GM23338 (cell line): ENCODE measurements at regions not wholly inside any gene's neighbourhood (a gene's known extent, or its start where the extent isn't known, plus 50 kb on each side); places are given as distances from the start of the nearest gene placed in this dataset.
"Not testable (repeated sequence)": the region's sequence is repeated elsewhere in the genome, so short reads cannot be mapped to it uniquely, and the experiment has no call there.

Experiments used
- ATAC-seq: fragments of 200-7000 bp; cut with Tn5 transposase; 3 replicates; pipeline ENCODE4 v1.9.1; 2020
- DNase-seq: peaks from one replicate; pipeline ENCODE4 v3.0.0-alpha.2; 2015; ENCODE audit warnings: low spot score
- H2AFZ ChIP-seq: fragments of 200-600 bp; sonication (generic); 2 replicates; pipeline ENCODE4 v1.8.0; 2016; ENCODE audit warnings: antibody characterized with exemption, mild to moderate bottlenecking, moderate library complexity
- H3F3A ChIP-seq: fragments of 200-600 bp; sonication (generic); replicated peaks from 2 replicates; pipeline ENCODE4 v1.8.0; 2017; ENCODE audit warnings: antibody characterized with exemption, mixed run types, low read depth
- H3K27ac ChIP-seq: fragments of 200-600 bp; sonication (generic); 2 replicates; pipeline ENCODE4 v1.6.1; 2016; ENCODE audit warnings: low read depth
- H3K27me3 ChIP-seq: fragments of 200-600 bp; sonication (generic); 2 replicates; pipeline ENCODE4 v1.8.0; 2016; ENCODE audit warnings: mild to moderate bottlenecking, mixed run types, moderate library complexity; ENCODE audit not compliant: insufficient read depth
- H3K36me3 ChIP-seq: fragments of 200-600 bp; sonication (generic); 2 replicates; pipeline ENCODE4 v1.8.0; 2016; ENCODE audit warnings: mild to moderate bottlenecking; ENCODE audit not compliant: insufficient read depth
- H3K4me1 ChIP-seq: fragments of 200-600 bp; sonication (generic); 2 replicates; pipeline ENCODE4 v1.8.0; 2016; ENCODE audit warnings: mild to moderate bottlenecking, moderate library complexity; ENCODE audit not compliant: insufficient read depth
- H3K4me2 ChIP-seq: fragments of 200-600 bp; sonication (generic); 2 replicates; pipeline ENCODE4 v1.7.1; 2017; ENCODE audit warnings: mixed run types
- H3K4me3 ChIP-seq: fragments of 200-600 bp; sonication (generic); 2 replicates; pipeline ENCODE4 v1.6.1; 2016; ENCODE audit warnings: mixed run types
- H3K79me2 ChIP-seq: fragments of 200-600 bp; sonication (generic); replicated peaks from 2 replicates; pipeline ENCODE4 v1.8.0; 2017; ENCODE audit warnings: mild to moderate bottlenecking; ENCODE audit not compliant: insufficient read depth
- H3K9me2 ChIP-seq: fragments of 200-600 bp; sonication (generic); 2 replicates; pipeline ENCODE4 v1.8.0; 2017; ENCODE audit not compliant: insufficient read depth
- H4K20me1 ChIP-seq: fragments of 200-600 bp; sonication (generic); replicated peaks from 2 replicates; pipeline ENCODE4 v1.8.0; 2017; ENCODE audit warnings: mild to moderate bottlenecking; ENCODE audit not compliant: insufficient read depth
- H3K27ac Mint-ChIP-seq: 2 replicates; pipeline ENCODE4 v1.8.0; 2020; ENCODE audit warnings: inconsistent platforms, mild to moderate bottlenecking, moderate library complexity, mixed read lengths
- H3K27me3 Mint-ChIP-seq: 3 replicates; pipeline ENCODE4 v1.8.0; 2022; ENCODE audit warnings: low read depth, mild to moderate bottlenecking, moderate library complexity, mixed read lengths, inconsistent platforms; ENCODE audit not compliant: insufficient read depth, poor library complexity
- H3K36me3 Mint-ChIP-seq: 3 replicates; pipeline ENCODE4 v1.8.0; 2021; ENCODE audit warnings: low read depth, mild to moderate bottlenecking, inconsistent platforms, moderate library complexity, mixed read lengths
- H3K4me1 Mint-ChIP-seq: 3 replicates; pipeline ENCODE4 v1.8.0; 2020; ENCODE audit warnings: mild to moderate bottlenecking, inconsistent platforms, mixed read lengths
- H3K4me3 Mint-ChIP-seq: 3 replicates; pipeline ENCODE4 v1.8.0; 2021; ENCODE audit warnings: moderate library complexity, mild to moderate bottlenecking, inconsistent platforms, mixed read lengths
- H3K9me3 Mint-ChIP-seq: 3 replicates; pipeline ENCODE4 v1.8.0; 2020; ENCODE audit warnings: moderate library complexity, mild to moderate bottlenecking, inconsistent platforms, mixed read lengths
- CREB1 ChIP-seq: fragments of 250-450 bp; sonication (Bioruptor Pico); IDR thresholded peaks from 2 replicates; pipeline ENCODE4 v1.5.0; 2020; ENCODE audit warnings: low read depth, mild to moderate bottlenecking, moderate library complexity
- ETS1 ChIP-seq: IDR thresholded peaks from 2 replicates; pipeline ENCODE4 v1.6.1; 2016; ENCODE audit warnings: antibody characterized with exemption
- EZH2 ChIP-seq: fragments of 200-600 bp; sonication (generic); IDR thresholded peaks from one replicate; pipeline ENCODE4 v1.8.0; 2017; ENCODE audit warnings: antibody characterized with exemption, mild to moderate bottlenecking, low read depth; ENCODE audit not compliant: unreplicated experiment
- EZH2phosphoT487 ChIP-seq: fragments of 200-600 bp; sonication (generic); IDR thresholded peaks from one replicate; pipeline ENCODE4 v1.8.1; 2018; ENCODE audit warnings: antibody characterized with exemption; ENCODE audit not compliant: unreplicated experiment
- JUNB ChIP-seq: IDR thresholded peaks from one replicate; pipeline ENCODE4 v1.6.1; 2016; ENCODE audit warnings: antibody characterized with exemption; ENCODE audit not compliant: unreplicated experiment
- NANOG ChIP-seq: IDR thresholded peaks from 2 replicates; pipeline ENCODE4 v1.6.1; 2016; ENCODE audit warnings: antibody characterized with exemption, borderline replicate concordance
- POLR2AphosphoS5 ChIP-seq: IDR thresholded peaks from 2 replicates; pipeline ENCODE4 v1.6.1; 2016; ENCODE audit warnings: antibody characterized with exemption, low read depth
- STAT1 ChIP-seq: IDR thresholded peaks from one replicate; pipeline ENCODE4 v1.6.1; 2016; ENCODE audit warnings: antibody characterized with exemption; ENCODE audit not compliant: unreplicated experiment
- ZNF114 ChIP-seq: fragments of 250-450 bp; sonication (Bioruptor Pico); IDR thresholded peaks from 2 replicates; pipeline ENCODE4 v1.5.0; 2020; ENCODE audit warnings: mild to moderate bottlenecking, moderate library complexity
- ZNF331 ChIP-seq: fragments of 250-450 bp; sonication (Bioruptor Pico); IDR thresholded peaks from 2 replicates; pipeline ENCODE4 v1.5.0; 2020; ENCODE audit warnings: low read depth, mild to moderate bottlenecking, moderate library complexity
- TF ChIP-seq, protein P1 (sequence below): fragments of 250-450 bp; sonication (Bioruptor Pico); IDR thresholded peaks from 2 replicates; pipeline ENCODE4 v1.5.0; 2020; ENCODE audit warnings: mild to moderate bottlenecking, moderate library complexity
- TF ChIP-seq, protein P2 (sequence below), 2 experiments: fragments of 200-600 bp in 1 of 2; sonication (generic) in 1 of 2; conservative IDR thresholded peaks; 2 replicates each; pipeline versions ENCODE4 v1.5.1 to v1.6.1; 2016 to 2017; ENCODE audit warnings: antibody characterized with exemption in 2 of 2, low read depth in 2 of 2, mild to moderate bottlenecking in 2 of 2, moderate library complexity in 1 of 2

- Mint-ChIP-seq H3K36me3 (peaks cover 20% of the 10 kb centered on the region; the same call in 2 of the 3 replicates), H3K9me3 (peaks cover 34% of the 10 kb centered on the region), H3K4me1 (no peaks in the 10 kb centered on the region), H3K27me3 (no peaks in the 10 kb centered on the region), H3K4me3 (no peak overlapping the region), H3K27ac (no peak overlapping the region)
- Histone ChIP-seq H3K4me3 (no peak overlapping the region), H3K27me3 (no peaks in the 10 kb centered on the region), H4K20me1 (no peaks in the 10 kb centered on the region), H3K36me3 (no peaks in the 10 kb centered on the region), H3K4me2 (no peak overlapping the region), H3K27ac (no peak overlapping the region), H3K4me1 (no peaks in the 10 kb centered on the region), H3F3A (no peaks in the 10 kb centered on the region), H3K9me2 (peaks cover 3% of the 10 kb centered on the region; the same call in 1 of the 2 replicates), H3K79me2 (no peaks in the 10 kb centered on the region), H2AFZ (no peak overlapping the region)
- ATAC-seq, result no peak
- no peak for TF ChIP-seq STAT1
- TF ChIP-seq, protein P1, sequence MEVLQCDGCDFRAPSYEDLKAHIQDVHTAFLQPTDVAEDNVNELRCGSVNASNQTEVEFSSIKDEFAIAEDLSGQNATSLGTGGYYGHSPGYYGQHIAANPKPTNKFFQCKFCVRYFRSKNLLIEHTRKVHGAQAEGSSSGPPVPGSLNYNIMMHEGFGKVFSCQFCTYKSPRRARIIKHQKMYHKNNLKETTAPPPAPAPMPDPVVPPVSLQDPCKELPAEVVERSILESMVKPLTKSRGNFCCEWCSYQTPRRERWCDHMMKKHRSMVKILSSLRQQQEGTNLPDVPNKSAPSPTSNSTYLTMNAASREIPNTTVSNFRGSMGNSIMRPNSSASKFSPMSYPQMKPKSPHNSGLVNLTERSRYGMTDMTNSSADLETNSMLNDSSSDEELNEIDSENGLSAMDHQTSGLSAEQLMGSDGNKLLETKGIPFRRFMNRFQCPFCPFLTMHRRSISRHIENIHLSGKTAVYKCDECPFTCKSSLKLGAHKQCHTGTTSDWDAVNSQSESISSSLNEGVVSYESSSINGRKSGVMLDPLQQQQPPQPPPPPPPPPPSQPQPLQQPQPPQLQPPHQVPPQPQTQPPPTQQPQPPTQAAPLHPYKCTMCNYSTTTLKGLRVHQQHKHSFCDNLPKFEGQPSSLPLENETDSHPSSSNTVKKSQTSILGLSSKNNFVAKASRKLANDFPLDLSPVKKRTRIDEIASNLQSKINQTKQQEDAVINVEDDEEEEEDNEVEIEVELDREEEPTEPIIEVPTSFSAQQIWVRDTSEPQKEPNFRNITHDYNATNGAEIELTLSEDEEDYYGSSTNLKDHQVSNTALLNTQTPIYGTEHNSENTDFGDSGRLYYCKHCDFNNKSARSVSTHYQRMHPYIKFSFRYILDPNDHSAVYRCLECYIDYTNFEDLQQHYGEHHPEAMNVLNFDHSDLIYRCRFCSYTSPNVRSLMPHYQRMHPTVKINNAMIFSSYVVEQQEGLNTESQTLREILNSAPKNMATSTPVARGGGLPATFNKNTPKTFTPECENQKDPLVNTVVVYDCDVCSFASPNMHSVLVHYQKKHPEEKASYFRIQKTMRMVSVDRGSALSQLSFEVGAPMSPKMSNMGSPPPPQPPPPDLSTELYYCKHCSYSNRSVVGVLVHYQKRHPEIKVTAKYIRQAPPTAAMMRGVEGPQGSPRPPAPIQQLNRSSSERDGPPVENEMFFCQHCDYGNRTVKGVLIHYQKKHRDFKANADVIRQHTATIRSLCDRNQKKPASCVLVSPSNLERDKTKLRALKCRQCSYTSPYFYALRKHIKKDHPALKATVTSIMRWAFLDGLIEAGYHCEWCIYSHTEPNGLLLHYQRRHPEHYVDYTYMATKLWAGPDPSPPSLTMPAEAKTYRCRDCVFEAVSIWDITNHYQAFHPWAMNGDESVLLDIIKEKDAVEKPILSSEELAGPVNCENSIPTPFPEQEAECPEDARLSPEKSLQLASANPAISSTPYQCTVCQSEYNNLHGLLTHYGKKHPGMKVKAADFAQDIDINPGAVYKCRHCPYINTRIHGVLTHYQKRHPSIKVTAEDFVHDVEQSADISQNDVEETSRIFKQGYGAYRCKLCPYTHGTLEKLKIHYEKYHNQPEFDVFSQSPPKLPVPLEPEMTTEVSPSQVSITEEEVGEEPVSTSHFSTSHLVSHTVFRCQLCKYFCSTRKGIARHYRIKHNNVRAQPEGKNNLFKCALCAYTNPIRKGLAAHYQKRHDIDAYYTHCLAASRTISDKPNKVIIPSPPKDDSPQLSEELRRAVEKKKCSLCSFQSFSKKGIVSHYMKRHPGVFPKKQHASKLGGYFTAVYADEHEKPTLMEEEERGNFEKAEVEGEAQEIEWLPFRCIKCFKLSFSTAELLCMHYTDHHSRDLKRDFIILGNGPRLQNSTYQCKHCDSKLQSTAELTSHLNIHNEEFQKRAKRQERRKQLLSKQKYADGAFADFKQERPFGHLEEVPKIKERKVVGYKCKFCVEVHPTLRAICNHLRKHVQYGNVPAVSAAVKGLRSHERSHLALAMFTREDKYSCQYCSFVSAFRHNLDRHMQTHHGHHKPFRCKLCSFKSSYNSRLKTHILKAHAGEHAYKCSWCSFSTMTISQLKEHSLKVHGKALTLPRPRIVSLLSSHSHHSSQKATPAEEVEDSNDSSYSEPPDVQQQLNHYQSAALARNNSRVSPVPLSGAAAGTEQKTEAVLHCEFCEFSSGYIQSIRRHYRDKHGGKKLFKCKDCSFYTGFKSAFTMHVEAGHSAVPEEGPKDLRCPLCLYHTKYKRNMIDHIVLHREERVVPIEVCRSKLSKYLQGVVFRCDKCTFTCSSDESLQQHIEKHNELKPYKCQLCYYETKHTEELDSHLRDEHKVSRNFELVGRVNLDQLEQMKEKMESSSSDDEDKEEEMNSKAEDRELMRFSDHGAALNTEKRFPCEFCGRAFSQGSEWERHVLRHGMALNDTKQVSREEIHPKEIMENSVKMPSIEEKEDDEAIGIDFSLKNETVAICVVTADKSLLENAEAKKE (CRISPR knock-in tag), result no peak
- TF ChIP-seq JUNB, result no peak
- no peak for TF ChIP-seq CREB1 (CRISPR knock-in tag)
- TF ChIP-seq ZNF114, result no peak
- no peak for TF ChIP-seq POLR2AphosphoS5
- TF ChIP-seq, protein P2, sequence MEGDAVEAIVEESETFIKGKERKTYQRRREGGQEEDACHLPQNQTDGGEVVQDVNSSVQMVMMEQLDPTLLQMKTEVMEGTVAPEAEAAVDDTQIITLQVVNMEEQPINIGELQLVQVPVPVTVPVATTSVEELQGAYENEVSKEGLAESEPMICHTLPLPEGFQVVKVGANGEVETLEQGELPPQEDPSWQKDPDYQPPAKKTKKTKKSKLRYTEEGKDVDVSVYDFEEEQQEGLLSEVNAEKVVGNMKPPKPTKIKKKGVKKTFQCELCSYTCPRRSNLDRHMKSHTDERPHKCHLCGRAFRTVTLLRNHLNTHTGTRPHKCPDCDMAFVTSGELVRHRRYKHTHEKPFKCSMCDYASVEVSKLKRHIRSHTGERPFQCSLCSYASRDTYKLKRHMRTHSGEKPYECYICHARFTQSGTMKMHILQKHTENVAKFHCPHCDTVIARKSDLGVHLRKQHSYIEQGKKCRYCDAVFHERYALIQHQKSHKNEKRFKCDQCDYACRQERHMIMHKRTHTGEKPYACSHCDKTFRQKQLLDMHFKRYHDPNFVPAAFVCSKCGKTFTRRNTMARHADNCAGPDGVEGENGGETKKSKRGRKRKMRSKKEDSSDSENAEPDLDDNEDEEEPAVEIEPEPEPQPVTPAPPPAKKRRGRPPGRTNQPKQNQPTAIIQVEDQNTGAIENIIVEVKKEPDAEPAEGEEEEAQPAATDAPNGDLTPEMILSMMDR (conservative IDR thresholded peaks at IDR 0.05; ENCODE audit: low read depth in 2 of 2), result no peak
- TF ChIP-seq EZH2phosphoT487, result no peak
- no peak for TF ChIP-seq ETS1
- TF ChIP-seq ZNF331 (CRISPR knock-in tag), result no peak
- no peak for TF ChIP-seq NANOG
- TF ChIP-seq EZH2, result no peak
- DNase-seq, result no peak
These were observed 204.6 kb downstream of the COX18 start for GRCh38 chr4:72864898-72865297.

DNA sequence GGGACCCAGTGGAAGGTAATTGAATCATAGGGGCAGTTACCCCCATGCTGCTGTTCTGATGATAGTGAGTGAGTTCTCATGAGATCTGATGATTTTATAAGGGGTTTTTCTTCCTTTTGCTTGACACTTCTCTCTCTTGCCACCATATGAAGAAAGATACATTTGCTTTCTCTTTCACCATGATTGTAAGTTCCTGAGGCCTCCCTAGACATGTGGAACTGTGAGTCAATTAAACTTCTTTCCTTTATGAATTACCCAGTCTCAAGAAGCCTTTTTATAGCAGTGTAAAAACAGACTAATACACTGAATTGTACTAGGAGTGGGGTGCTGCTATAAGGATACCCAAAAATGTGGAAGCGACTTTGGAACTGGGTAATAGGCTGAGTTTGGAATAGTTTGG is 205.2 kb downstream of the COX18 start:
- not testable (repeated sequence) for H3K4me2 ChIP-seq, H4K20me1 ChIP-seq, ATAC-seq, H3F3A ChIP-seq, H3K27me3 Mint-ChIP-seq, H3K36me3 ChIP-seq, H3K4me1 Mint-ChIP-seq, DNase-seq, H3K4me3 Mint-ChIP-seq, H3K4me3 ChIP-seq, H3K27ac Mint-ChIP-seq, H3K27ac ChIP-seq, H3K4me1 ChIP-seq, H2AFZ ChIP-seq, H3K9me2 ChIP-seq, H3K27me3 ChIP-seq, H3K79me2 ChIP-seq
- Mint-ChIP-seq H3K36me3 (peaks cover 20% of the 10 kb centered on the region; the same call in 2 of the 3 replicates), H3K9me3 (peaks cover 31% of the 10 kb centered on the region)
